Neural crest cell (in vitro differentiated cells): ENCODE measurements at regions not wholly inside any gene's neighbourhood (a gene's known extent, or its start where the extent isn't known, plus 50 kb on each side); places are given as distances from the start of the nearest gene placed in this dataset.
"Not testable (repeated sequence)": the region's sequence is repeated elsewhere in the genome, so short reads cannot be mapped to it uniquely, and the experiment has no call there.

Experiments used
- DNase-seq: peaks from one replicate; pipeline ENCODE4 v3.0.0; 2021; ENCODE audit warnings: low read depth, mixed read lengths, low spot score
- H3K27ac Mint-ChIP-seq: one replicate; pipeline ENCODE4 v1.8.0; 2021; ENCODE audit warnings: mild to moderate bottlenecking, mixed read lengths; ENCODE audit not compliant: unreplicated experiment
- H3K27me3 Mint-ChIP-seq: 2 replicates; pipeline ENCODE4 v1.8.0; 2021; ENCODE audit warnings: low read depth, mild to moderate bottlenecking, mixed read lengths
- H3K36me3 Mint-ChIP-seq: 2 replicates; pipeline ENCODE4 v1.8.0; 2021; ENCODE audit warnings: low read depth, mild to moderate bottlenecking, mixed read lengths
- H3K4me1 Mint-ChIP-seq: 2 replicates; pipeline ENCODE4 v1.8.0; 2021; ENCODE audit warnings: mixed read lengths
- H3K4me3 Mint-ChIP-seq: one replicate; pipeline ENCODE4 v1.8.0; 2021; ENCODE audit warnings: mild to moderate bottlenecking, mixed read lengths
- H3K9me3 Mint-ChIP-seq: 2 replicates; pipeline ENCODE4 v1.8.0; 2021; ENCODE audit warnings: mixed read lengths
- CTCF ChIP-seq: fragments of 200-600 bp; sonication (generic); conservative IDR thresholded peaks from 2 replicates; pipeline ENCODE4 v1.5.0; 2021; ENCODE audit warnings: antibody characterized with exemption, mild to moderate bottlenecking

- no peaks in the 10 kb centered on the region for H3K27me3 Mint-ChIP-seq
- no peaks in the 10 kb centered on the region for H3K4me1 Mint-ChIP-seq
- DNase-seq: no peak
- peaks cover 5% of the 10 kb centered on the region for H3K36me3 Mint-ChIP-seq
- no peak for TF ChIP-seq CTCF
- H3K27ac Mint-ChIP-seq: no peak overlapping the region
- no peak overlapping the region for H3K4me3 Mint-ChIP-seq
- peaks cover 3% of the 10 kb centered on the region for H3K9me3 Mint-ChIP-seq
Observed at GRCh38 chr16:88141580-88141979, 190.3 kb downstream of the BANP start.

- H3K4me1 Mint-ChIP-seq, H3K27ac Mint-ChIP-seq, DNase-seq, H3K4me3 Mint-ChIP-seq, H3K36me3 Mint-ChIP-seq, H3K27me3 Mint-ChIP-seq, H3K9me3 Mint-ChIP-seq: not testable (repeated sequence)
Observed at GRCh38 chr16:88142056-88142935, 191.1 kb downstream of the BANP start.

GRCh38 chr16:88143122-88144027, 192.1 kb downstream of the BANP start:
- not testable (repeated sequence) for H3K27ac Mint-ChIP-seq, H3K4me3 Mint-ChIP-seq, H3K4me1 Mint-ChIP-seq, DNase-seq, H3K9me3 Mint-ChIP-seq, H3K27me3 Mint-ChIP-seq, H3K36me3 Mint-ChIP-seq

GRCh38 chr16:88144028-88144511, 192.8 kb downstream of the BANP start:
- H3K4me1 Mint-ChIP-seq: no peaks in the 10 kb centered on the region

GRCh38 chr16:88145376-88145775, 194.1 kb downstream of the BANP start:
- not testable (repeated sequence) for H3K27ac Mint-ChIP-seq, H3K4me1 Mint-ChIP-seq, H3K9me3 Mint-ChIP-seq, H3K27me3 Mint-ChIP-seq, DNase-seq, H3K4me3 Mint-ChIP-seq, H3K36me3 Mint-ChIP-seq

More at GRCh38 chr16:88144028-88144511, 192.8 kb downstream of the BANP start:
- Mint-ChIP-seq H3K27ac (no peak overlapping the region), H3K9me3 (no peaks in the 10 kb centered on the region), H3K4me3 (no peak overlapping the region), H3K27me3 (no peaks in the 10 kb centered on the region), H3K36me3 (no peaks in the 10 kb centered on the region)
- no peak for DNase-seq
- no peak for TF ChIP-seq CTCF

GRCh38 chr16:88145824-88146405, 194.7 kb downstream of the BANP start:
- H3K9me3 Mint-ChIP-seq, H3K27ac Mint-ChIP-seq, H3K36me3 Mint-ChIP-seq, H3K27me3 Mint-ChIP-seq, DNase-seq, H3K4me3 Mint-ChIP-seq, H3K4me1 Mint-ChIP-seq: not testable (repeated sequence)

GRCh38 chr16:88148078-88148477, 196.8 kb downstream of the BANP start:
- DNase-seq, H3K9me3 Mint-ChIP-seq, H3K36me3 Mint-ChIP-seq, H3K4me1 Mint-ChIP-seq, H3K4me3 Mint-ChIP-seq, H3K27me3 Mint-ChIP-seq, H3K27ac Mint-ChIP-seq: not testable (repeated sequence)

GRCh38 chr16:88148682-88149081, 197.4 kb downstream of the BANP start:
- H3K27me3 Mint-ChIP-seq, H3K36me3 Mint-ChIP-seq, H3K9me3 Mint-ChIP-seq, H3K4me1 Mint-ChIP-seq, H3K27ac Mint-ChIP-seq, H3K4me3 Mint-ChIP-seq, DNase-seq: not testable (repeated sequence)

- H3K36me3 Mint-ChIP-seq, H3K4me3 Mint-ChIP-seq, H3K9me3 Mint-ChIP-seq, H3K4me1 Mint-ChIP-seq, DNase-seq, H3K27me3 Mint-ChIP-seq: not testable (repeated sequence)
- H3K27ac Mint-ChIP-seq: peak overlapping the region; percentile 59
Observed at GRCh38 chr16:88149158-88149603, 197.9 kb downstream of the BANP start.

GRCh38 chr16:88149663-88150062, 198.4 kb downstream of the BANP start:
- not testable (repeated sequence) for H3K4me1 Mint-ChIP-seq, DNase-seq, H3K4me3 Mint-ChIP-seq, H3K27ac Mint-ChIP-seq, H3K36me3 Mint-ChIP-seq, H3K9me3 Mint-ChIP-seq, H3K27me3 Mint-ChIP-seq
